K562 (cell line): ENCODE measurements at regions not wholly inside any gene's neighbourhood (a gene's known extent, or its start where the extent isn't known, plus 50 kb on each side); places are given as distances from the start of the nearest gene placed in this dataset.

Experiments
- ATAC-seq: fragments of 200-7000 bp; cut with Tn5 transposase; 3 replicates; pipeline ENCODE4 v1.9.1; 2020; ENCODE audit warnings: moderate library complexity
- BruUV-seq: library from RNA; stranded (reverse); fragments of 400-500 nt; replicated peaks from 2 replicates; lab custom pipeline; 2021; lab: Mats Ljungman, UMichigan
- CTCF ChIA-PET: fragments of 300-600 bp; formaldehyde crosslinking; extraction: SDS; loops from one replicate; lab custom pipeline; 2021; ENCODE audit warnings: low intra/inter-chr PET ratio; lab: Yijun Ruan, JAX
- POLR2A ChIA-PET: fragments of 300-600, 350-650 bp; sonication (Branson Sonifier 250); formaldehyde crosslinking; extraction: SDS; loops from one replicate; lab custom pipeline; 2021; ENCODE audit warnings: antibody characterized with exemption, inconsistent platforms; lab: Yijun Ruan, JAX
- DNase-seq, 4 experiments: peaks; one replicate each; pipeline versions ENCODE4 v3.0.0 to v3.0.0-alpha.2; 2011 to 2018; ENCODE audit warnings: low spot score in 3 of 4, mixed read lengths in 3 of 4; ENCODE audit errors: extremely low read depth in 1 of 4
- FAIRE-seq: peaks from 2 replicates; lab custom pipeline; 2011; peaks lifted over from hg19 to GRCh38; lab: Jason Lieb, UNC
- H2AFZ ChIP-seq: 2 replicates; pipeline ENCODE4 v1.6.0; 2011; ENCODE audit warnings: low read depth, low read length, control low read depth, inconsistent platforms
- H3K27ac ChIP-seq: fragments of 200-600 bp; 3 replicates; pipeline ENCODE4 v1.8.0; 2011; ENCODE audit warnings: low read depth, mild to moderate bottlenecking, control low read depth, inconsistent platforms, low read length, moderate library complexity, mixed read lengths; ENCODE audit errors: extremely low read depth
- H3K27me3 ChIP-seq, 2 experiments: fragments of 300-600 bp in 1 of 2; 2 replicates in 1 of 2; 3 replicates in 1 of 2; pipeline versions ENCODE4 v1.6.0 to v1.8.0; 2011; ENCODE audit warnings: inconsistent platforms in 2 of 2, low read length in 2 of 2, mild to moderate bottlenecking in 1 of 2, mixed read lengths in 1 of 2, moderate library complexity in 1 of 2; ENCODE audit not compliant: control insufficient read depth in 2 of 2, insufficient read depth in 2 of 2
- H3K36me3 ChIP-seq: fragments of 300-600 bp; 3 replicates; pipeline ENCODE4 v1.8.0; 2011; ENCODE audit warnings: mild to moderate bottlenecking, low read length, inconsistent platforms; ENCODE audit not compliant: control insufficient read depth, insufficient read depth
- H3K4me1 ChIP-seq, 2 experiments: fragments of 200-600 bp in 1 of 2; replicated peaks in 1 of 2; 2 replicates in 1 of 2; 3 replicates in 1 of 2; pipeline versions ENCODE4 v1.5.1 to v1.8.0; 2011; ENCODE audit warnings: inconsistent platforms in 2 of 2, low read length in 2 of 2, mild to moderate bottlenecking in 1 of 2, mixed read lengths in 1 of 2, moderate library complexity in 1 of 2; ENCODE audit not compliant: control insufficient read depth in 2 of 2, insufficient read depth in 2 of 2
- H3K4me2 ChIP-seq: 2 replicates; pipeline ENCODE4 v1.6.1; 2011; ENCODE audit warnings: low read length, control low read depth, inconsistent platforms, mixed read lengths; ENCODE audit not compliant: insufficient read depth
- H3K4me3 ChIP-seq: fragments of 200-600 bp; sonication (generic), shearing (Covaris generic); 2 replicates; pipeline ENCODE4 v1.5.1; 2016; ENCODE audit warnings: control low read depth, inconsistent platforms
- H3K79me2 ChIP-seq: fragments of 200-600 bp; 3 replicates; pipeline ENCODE4 v1.8.0; 2011; ENCODE audit warnings: low read length, inconsistent platforms; ENCODE audit not compliant: control insufficient read depth, insufficient read depth
- H3K9ac ChIP-seq, 2 experiments: 2 replicates each; pipeline versions ENCODE4 v1.6.0 to v1.6.1; 2011; ENCODE audit warnings: low read depth in 2 of 2, low read length in 2 of 2, control low read depth in 1 of 2, inconsistent platforms in 1 of 2, mild to moderate bottlenecking in 1 of 2, mixed read lengths in 1 of 2; ENCODE audit not compliant: insufficient read depth in 1 of 2
- H3K9me1 ChIP-seq: one replicate; pipeline ENCODE4 v1.6.0; 2011; ENCODE audit warnings: inconsistent platforms, mild to moderate bottlenecking, low read length, moderate library complexity; ENCODE audit not compliant: control insufficient read depth, insufficient read depth
- H3K9me3 ChIP-seq: replicated peaks from 2 replicates; pipeline ENCODE4 v1.5.1; 2011; ENCODE audit warnings: low read depth, low read length, inconsistent platforms; ENCODE audit not compliant: control insufficient read depth, insufficient read depth
- H4K20me1 ChIP-seq: replicated peaks from 2 replicates; pipeline ENCODE4 v1.6.1; 2011; ENCODE audit warnings: low read length, inconsistent platforms, mixed read lengths; ENCODE audit not compliant: control insufficient read depth, insufficient read depth
- ARID3B ChIP-seq: fragments of 250-450 bp; sonication (Bioruptor Pico); IDR thresholded peaks from 2 replicates; pipeline ENCODE4 v1.4.0; 2020; ENCODE audit warnings: borderline replicate concordance
- CBFB ChIP-seq: sonication (generic); formaldehyde crosslinking; IDR thresholded peaks from 2 replicates; pipeline ENCODE4 v1.4.0; 2020; ENCODE audit warnings: mild to moderate bottlenecking, missing genetic modification reagents
- IRF9 ChIP-seq: fragments of 450-650 bp; IDR thresholded peaks from 2 replicates; pipeline ENCODE4 v1.6.1; 2016; ENCODE audit warnings: missing biosample characterization, missing genetic modification characterization
- KDM5B ChIP-seq: fragments of 200-600 bp; sonication (generic); IDR thresholded peaks from 2 replicates; pipeline ENCODE4 v1.6.1; 2012; ENCODE audit warnings: low read depth, mild to moderate bottlenecking, moderate library complexity, low read length, control low read depth, inconsistent platforms; ENCODE audit not compliant: insufficient replicate concordance
- MCM2 ChIP-seq: fragments of 450-650 bp; IDR thresholded peaks from 2 replicates; pipeline ENCODE4 v1.6.1; 2017; ENCODE audit warnings: low read depth, mild to moderate bottlenecking
- MEF2A ChIP-seq: IDR thresholded peaks from 2 replicates; pipeline ENCODE4 v1.6.1; 2011; ENCODE audit warnings: low read depth, mild to moderate bottlenecking, low read length, moderate library complexity; ENCODE audit not compliant: control insufficient read depth
- WGBS: fragments of 100-300 bp; shearing (Covaris generic); methylation state at CpG from one replicate; pipeline ENCODE4 v1.1.6; 2016; ENCODE audit warnings: low coverage, mixed read lengths; ENCODE audit not compliant: insufficient coverage; ENCODE audit errors: missing lambda C conversion rate; 5-methylcytosine and 5-hydroxymethylcytosine counted together
- in situ Hi-C: fragments of 300-500 bp; cut with MboI; formaldehyde crosslinking; loops from 4 replicates; pipeline ENCODE4 v1.15.0; 2018; ENCODE audit warnings: inconsistent platforms, mixed read lengths
- intact Hi-C: fragments of 100-400 bp; cut with micrococcal nuclease; formaldehyde crosslinking; loops from 2 replicates; pipeline ENCODE4 v1.14.2; 2022
- TF ChIP-seq, protein P1 (sequence below): sonication (generic); formaldehyde crosslinking; IDR thresholded peaks from 2 replicates; pipeline ENCODE4 v1.9.0; 2022; ENCODE audit warnings: mild to moderate bottlenecking, missing genetic modification reagents
- TF ChIP-seq, protein P2 (sequence below): fragments of 450-650 bp; IDR thresholded peaks from 2 replicates; pipeline ENCODE4 v1.6.1; 2018; ENCODE audit warnings: mild to moderate bottlenecking, low read depth; ENCODE audit not compliant: partially characterized antibody
- TF ChIP-seq, protein P3 (sequence below): sonication (generic); formaldehyde crosslinking; IDR thresholded peaks from 2 replicates; pipeline ENCODE4 v1.8.0; 2022; ENCODE audit warnings: mild to moderate bottlenecking, missing genetic modification reagents
- TF ChIP-seq, protein P4 (sequence below): fragments of 200-800 bp; sonication (Bioruptor generic); IDR thresholded peaks from 2 replicates; pipeline ENCODE4 v1.6.1; 2016; ENCODE audit warnings: missing genetic modification characterization, missing compliant biosample characterization

DNA sequence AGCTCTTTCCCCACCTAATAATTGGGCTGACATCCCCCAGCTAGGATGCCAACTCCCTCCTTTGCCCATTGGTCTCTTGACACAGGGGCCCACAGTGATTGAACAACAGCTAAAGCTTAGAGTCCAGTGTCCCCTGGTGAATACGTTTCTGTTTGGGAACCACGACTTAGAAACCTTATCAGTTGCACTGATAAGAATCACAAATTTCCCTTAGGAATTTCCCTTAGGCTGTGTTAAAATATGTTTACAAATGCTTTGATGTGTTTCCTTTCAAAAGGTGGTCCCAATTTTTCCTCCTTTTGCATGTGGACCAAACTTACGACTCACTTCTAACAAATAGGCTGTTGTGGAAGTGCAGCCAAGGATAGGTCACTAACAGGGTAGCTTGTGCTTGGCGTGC is 126.0 kb upstream of the INHBA start:
- FAIRE-seq (no peak), ATAC-seq (no peak), DNase-seq (no peak)
- Histone ChIP-seq H3K9me3 (no peaks in the 10 kb centered on the region), H2AFZ (no peak overlapping the region), H3K79me2 (no peaks in the 10 kb centered on the region), H3K9ac (no peak overlapping the region), H3K4me1 (no peaks in the 10 kb centered on the region), H3K27me3 (no peaks in the 10 kb centered on the region), H3K9me1 (no peaks in the 10 kb centered on the region), H3K36me3 (no peaks in the 10 kb centered on the region), H3K4me3 (no peak overlapping the region), H3K27ac (no peak overlapping the region), H3K4me2 (no peak overlapping the region), H4K20me1 (no peaks in the 10 kb centered on the region)
- ChIA-PET CTCF (no interaction called here), POLR2A (no interaction called here)
- WGBS = 0% methylated on average over 4 of the region's 4 CpGs
- in situ Hi-C loops (no loop called here), intact Hi-C loops (no loop called here)
- no TSS peak for BruUV-seq
- TF ChIP-seq ARID3B = no peak
- TF ChIP-seq, protein P1, sequence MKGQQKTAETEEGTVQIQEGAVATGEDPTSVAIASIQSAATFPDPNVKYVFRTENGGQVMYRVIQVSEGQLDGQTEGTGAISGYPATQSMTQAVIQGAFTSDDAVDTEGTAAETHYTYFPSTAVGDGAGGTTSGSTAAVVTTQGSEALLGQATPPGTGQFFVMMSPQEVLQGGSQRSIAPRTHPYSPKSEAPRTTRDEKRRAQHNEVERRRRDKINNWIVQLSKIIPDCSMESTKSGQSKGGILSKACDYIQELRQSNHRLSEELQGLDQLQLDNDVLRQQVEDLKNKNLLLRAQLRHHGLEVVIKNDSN (CRISPR knock-in tag) = no peak
- TF ChIP-seq KDM5B = no peak
- TF ChIP-seq, protein P2, sequence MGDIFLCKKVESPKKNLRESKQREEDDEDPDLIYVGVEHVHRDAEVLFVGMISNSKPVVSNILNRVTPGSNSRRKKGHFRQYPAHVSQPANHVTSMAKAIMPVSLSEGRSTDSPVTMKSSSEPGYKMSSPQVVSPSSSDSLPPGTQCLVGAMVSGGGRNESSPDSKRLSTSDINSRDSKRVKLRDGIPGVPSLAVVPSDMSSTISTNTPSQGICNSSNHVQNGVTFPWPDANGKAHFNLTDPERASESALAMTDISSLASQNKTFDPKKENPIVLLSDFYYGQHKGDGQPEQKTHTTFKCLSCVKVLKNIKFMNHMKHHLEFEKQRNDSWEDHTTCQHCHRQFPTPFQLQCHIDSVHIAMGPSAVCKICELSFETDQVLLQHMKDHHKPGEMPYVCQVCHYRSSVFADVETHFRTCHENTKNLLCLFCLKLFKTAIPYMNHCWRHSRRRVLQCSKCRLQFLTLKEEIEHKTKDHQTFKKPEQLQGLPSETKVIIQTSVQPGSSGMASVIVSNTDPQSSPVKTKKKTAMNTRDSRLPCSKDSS = no peak
- no peak for TF ChIP-seq MEF2A
- no peak for TF ChIP-seq IRF9 (tag)
- TF ChIP-seq, protein P3, sequence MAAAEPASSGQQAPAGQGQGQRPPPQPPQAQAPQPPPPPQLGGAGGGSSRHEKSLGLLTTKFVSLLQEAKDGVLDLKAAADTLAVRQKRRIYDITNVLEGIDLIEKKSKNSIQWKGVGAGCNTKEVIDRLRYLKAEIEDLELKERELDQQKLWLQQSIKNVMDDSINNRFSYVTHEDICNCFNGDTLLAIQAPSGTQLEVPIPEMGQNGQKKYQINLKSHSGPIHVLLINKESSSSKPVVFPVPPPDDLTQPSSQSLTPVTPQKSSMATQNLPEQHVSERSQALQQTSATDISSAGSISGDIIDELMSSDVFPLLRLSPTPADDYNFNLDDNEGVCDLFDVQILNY = no peak
- no peak for TF ChIP-seq CBFB (CRISPR knock-in tag)
- no peak for TF ChIP-seq MCM2
- TF ChIP-seq, protein P4, sequence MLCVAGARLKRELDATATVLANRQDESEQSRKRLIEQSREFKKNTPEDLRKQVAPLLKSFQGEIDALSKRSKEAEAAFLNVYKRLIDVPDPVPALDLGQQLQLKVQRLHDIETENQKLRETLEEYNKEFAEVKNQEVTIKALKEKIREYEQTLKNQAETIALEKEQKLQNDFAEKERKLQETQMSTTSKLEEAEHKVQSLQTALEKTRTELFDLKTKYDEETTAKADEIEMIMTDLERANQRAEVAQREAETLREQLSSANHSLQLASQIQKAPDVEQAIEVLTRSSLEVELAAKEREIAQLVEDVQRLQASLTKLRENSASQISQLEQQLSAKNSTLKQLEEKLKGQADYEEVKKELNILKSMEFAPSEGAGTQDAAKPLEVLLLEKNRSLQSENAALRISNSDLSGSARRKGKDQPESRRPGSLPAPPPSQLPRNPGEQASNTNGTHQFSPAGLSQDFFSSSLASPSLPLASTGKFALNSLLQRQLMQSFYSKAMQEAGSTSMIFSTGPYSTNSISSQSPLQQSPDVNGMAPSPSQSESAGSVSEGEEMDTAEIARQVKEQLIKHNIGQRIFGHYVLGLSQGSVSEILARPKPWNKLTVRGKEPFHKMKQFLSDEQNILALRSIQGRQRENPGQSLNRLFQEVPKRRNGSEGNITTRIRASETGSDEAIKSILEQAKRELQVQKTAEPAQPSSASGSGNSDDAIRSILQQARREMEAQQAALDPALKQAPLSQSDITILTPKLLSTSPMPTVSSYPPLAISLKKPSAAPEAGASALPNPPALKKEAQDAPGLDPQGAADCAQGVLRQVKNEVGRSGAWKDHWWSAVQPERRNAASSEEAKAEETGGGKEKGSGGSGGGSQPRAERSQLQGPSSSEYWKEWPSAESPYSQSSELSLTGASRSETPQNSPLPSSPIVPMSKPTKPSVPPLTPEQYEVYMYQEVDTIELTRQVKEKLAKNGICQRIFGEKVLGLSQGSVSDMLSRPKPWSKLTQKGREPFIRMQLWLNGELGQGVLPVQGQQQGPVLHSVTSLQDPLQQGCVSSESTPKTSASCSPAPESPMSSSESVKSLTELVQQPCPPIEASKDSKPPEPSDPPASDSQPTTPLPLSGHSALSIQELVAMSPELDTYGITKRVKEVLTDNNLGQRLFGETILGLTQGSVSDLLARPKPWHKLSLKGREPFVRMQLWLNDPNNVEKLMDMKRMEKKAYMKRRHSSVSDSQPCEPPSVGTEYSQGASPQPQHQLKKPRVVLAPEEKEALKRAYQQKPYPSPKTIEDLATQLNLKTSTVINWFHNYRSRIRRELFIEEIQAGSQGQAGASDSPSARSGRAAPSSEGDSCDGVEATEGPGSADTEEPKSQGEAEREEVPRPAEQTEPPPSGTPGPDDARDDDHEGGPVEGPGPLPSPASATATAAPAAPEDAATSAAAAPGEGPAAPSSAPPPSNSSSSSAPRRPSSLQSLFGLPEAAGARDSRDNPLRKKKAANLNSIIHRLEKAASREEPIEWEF (CRISPR knock-in tag) = no peak
